Thyroid gland (tissue), 4 donors: ENCODE measurements at regions not wholly inside any gene's neighbourhood (a gene's known extent, or its start where the extent isn't known, plus 50 kb on each side); places are given as distances from the start of the nearest gene placed in this dataset.

Experiments used
- POLR2A ChIP-seq, 2 donors: fragments of 450-650 bp; IDR thresholded peaks; one replicate each; pipeline ENCODE4 v1.6.1; 2017; ENCODE audit warnings: antibody characterized with exemption in 2 of 2, mild to moderate bottlenecking in 2 of 2, moderate library complexity in 1 of 2
- TF ChIP-seq, protein P1 (sequence below), 6 experiments: fragments of 200-600 bp in 3 of 6; fragments of 450-650 bp in 3 of 6; sonication (generic) in 3 of 6; IDR thresholded peaks; one replicate each; pipeline ENCODE4 v1.5.1; 2016 to 2019; ENCODE audit warnings: antibody characterized with exemption in 6 of 6, mild to moderate bottlenecking in 2 of 6, inconsistent platforms in 1 of 6, moderate library complexity in 1 of 6

DNA sequence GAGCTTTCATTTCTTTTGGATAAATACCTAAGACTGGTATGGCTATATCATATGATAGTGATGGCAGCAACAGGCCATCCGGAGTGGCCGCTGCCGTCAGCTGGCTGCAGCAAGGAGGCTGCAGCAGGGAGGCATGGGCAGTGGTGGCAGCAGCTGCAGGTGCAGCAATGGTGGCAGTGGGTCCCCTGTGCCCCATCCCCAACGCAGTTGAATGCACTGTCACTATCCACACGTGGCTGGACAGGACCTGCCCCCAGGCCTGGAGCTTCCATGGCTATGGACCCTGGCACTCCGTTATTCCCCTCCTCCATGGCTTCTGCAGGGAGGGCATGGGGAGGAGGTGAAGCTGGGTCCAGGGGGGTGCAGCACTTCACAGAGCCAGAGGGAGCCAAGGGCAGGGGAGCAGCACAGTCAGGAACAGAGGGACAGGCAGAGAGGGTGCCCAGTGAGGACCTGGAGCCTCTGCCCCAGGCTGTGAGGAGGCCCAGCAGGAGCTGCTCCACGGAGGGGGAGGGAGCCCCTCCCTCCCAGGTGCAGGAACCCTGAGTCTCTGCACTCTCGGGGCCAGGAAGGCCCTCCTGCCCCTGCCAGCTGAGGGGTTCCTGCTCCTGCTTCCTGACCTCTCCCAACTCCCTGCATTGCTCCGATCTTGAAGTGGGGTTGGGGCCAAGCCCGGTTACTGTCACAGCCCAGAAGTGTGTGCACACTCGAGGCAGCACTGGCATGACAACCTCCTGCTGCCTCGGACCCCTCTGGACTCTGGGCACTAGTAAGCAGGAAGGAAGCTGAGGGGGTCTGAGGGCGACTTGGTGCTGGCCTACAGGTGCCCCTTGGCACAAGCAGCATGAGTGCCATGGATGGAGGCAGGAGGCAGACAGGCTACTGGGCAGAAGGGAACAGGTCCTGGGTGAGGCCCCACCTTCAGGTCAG is 466.3 kb downstream of the GUCY1A2 start:
- TF ChIP-seq, protein P1, sequence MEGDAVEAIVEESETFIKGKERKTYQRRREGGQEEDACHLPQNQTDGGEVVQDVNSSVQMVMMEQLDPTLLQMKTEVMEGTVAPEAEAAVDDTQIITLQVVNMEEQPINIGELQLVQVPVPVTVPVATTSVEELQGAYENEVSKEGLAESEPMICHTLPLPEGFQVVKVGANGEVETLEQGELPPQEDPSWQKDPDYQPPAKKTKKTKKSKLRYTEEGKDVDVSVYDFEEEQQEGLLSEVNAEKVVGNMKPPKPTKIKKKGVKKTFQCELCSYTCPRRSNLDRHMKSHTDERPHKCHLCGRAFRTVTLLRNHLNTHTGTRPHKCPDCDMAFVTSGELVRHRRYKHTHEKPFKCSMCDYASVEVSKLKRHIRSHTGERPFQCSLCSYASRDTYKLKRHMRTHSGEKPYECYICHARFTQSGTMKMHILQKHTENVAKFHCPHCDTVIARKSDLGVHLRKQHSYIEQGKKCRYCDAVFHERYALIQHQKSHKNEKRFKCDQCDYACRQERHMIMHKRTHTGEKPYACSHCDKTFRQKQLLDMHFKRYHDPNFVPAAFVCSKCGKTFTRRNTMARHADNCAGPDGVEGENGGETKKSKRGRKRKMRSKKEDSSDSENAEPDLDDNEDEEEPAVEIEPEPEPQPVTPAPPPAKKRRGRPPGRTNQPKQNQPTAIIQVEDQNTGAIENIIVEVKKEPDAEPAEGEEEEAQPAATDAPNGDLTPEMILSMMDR (IDR thresholded peaks at IDR 0.05) = no peak
- no peak for TF ChIP-seq POLR2A (IDR thresholded peaks at IDR 0.05)
